ENCODE measurements at regions not wholly inside any gene's neighbourhood (a gene's known extent, or its start where the extent isn't known, plus 50 kb on each side); places are given as distances from the start of the nearest gene placed in this dataset.

DNA sequence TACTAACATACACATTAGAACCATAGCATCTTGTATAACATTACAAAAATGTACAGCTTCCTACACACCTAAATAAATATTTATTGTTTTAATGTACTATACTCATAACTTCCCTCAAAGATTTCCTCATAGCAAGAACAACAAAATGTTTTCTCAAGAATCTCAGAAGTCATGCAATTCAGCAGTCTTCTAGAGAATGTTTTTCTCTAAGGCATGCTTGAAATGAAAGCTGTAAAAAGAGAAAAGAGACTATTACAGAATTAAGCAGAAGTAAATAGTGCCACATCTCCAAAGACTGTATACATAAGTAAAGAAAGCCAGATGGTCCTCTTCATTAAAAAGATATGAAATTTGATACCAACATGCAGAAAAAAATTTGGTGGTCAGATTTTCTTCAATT, 672.2 kb downstream of the EPM2A start:
- no peaks in the 10 kb centered on the region for H3K36me3 ChIP-seq (ENCODE audit: control insufficient read depth, insufficient read depth, low read length)
- no peak overlapping the region for H3K4me2 ChIP-seq (ENCODE audit: low read length)
- no peak overlapping the region for H3K56ac ChIP-seq (ENCODE audit: low read length)
- no peaks in the 10 kb centered on the region for H3K4me1 ChIP-seq (ENCODE audit: control insufficient read depth, low read depth, low read length)
- no peak overlapping the region for H3K23ac ChIP-seq (ENCODE audit: low read length)
- H3K4ac ChIP-seq (ENCODE audit: low read depth, low read length) = no peak overlapping the region
- H4K5ac ChIP-seq (ENCODE audit: low read length) = no peak overlapping the region
- no peak overlapping the region for H3K4me3 ChIP-seq (ENCODE audit: low read length)
- no peaks in the 10 kb centered on the region for H3K79me2 ChIP-seq (ENCODE audit: control insufficient read depth, insufficient read depth, low read length)
- H3K9ac ChIP-seq (ENCODE audit: low read length) = no peak overlapping the region
- no peak overlapping the region for H3K18ac ChIP-seq (ENCODE audit: low read length)
- DNase-seq = no peak
- no peak overlapping the region for H4K8ac ChIP-seq (ENCODE audit: low read depth, low read length)
- no peaks in the 10 kb centered on the region for H3K27me3 ChIP-seq (ENCODE audit: insufficient read depth, low read length, poor library complexity)
- no peak overlapping the region for H2BK15ac ChIP-seq (replicated peaks; ENCODE audit: low read depth)
- no peak overlapping the region for H3K27ac ChIP-seq (ENCODE audit: low read depth, low read length)
- H2BK5ac ChIP-seq (ENCODE audit: low read length) = no peak overlapping the region
- no peak overlapping the region for H2BK120ac ChIP-seq (ENCODE audit: low read depth, low read length)
- no peaks in the 10 kb centered on the region for H3K79me1 ChIP-seq (ENCODE audit: low read length)
- H2AK5ac ChIP-seq (ENCODE audit: low read length) = no peak overlapping the region

DNA sequence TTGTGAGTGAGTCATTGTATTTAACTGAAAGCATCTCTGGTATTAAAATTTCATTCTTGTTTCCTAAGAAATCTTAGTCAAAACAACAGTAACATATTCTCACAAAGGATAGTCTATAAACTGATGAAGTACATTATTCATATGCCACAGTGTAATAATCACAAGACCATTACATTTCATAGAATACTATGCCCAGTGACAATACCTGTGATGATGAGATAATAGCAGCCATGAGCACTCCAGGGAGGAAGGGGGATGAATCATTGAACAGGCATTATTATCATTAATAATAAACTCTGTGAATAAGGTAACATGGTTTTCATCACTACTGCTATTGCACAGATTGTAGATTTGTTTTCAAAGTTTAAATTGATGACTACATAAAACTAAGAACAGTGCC, 667.9 kb downstream of the EPM2A start:
- Histone ChIP-seq H2BK5ac (ENCODE audit: low read length) (no peak overlapping the region), H3K27ac (ENCODE audit: low read depth, low read length) (no peak overlapping the region), H3K9ac (ENCODE audit: low read length) (no peak overlapping the region), H3K79me2 (ENCODE audit: control insufficient read depth, insufficient read depth, low read length) (no peaks in the 10 kb centered on the region), H3K4me1 (ENCODE audit: control insufficient read depth, low read depth, low read length) (no peaks in the 10 kb centered on the region), H2AK5ac (ENCODE audit: low read length) (no peak overlapping the region), H3K36me3 (ENCODE audit: control insufficient read depth, insufficient read depth, low read length) (no peaks in the 10 kb centered on the region), H4K8ac (ENCODE audit: low read depth, low read length) (no peak overlapping the region), H2BK15ac (replicated peaks; ENCODE audit: low read depth) (no peak overlapping the region), H3K4me2 (ENCODE audit: low read length) (no peak overlapping the region), H2BK120ac (ENCODE audit: low read depth, low read length) (no peak overlapping the region), H3K27me3 (ENCODE audit: insufficient read depth, low read length, poor library complexity) (no peaks in the 10 kb centered on the region), H3K79me1 (ENCODE audit: low read length) (no peaks in the 10 kb centered on the region), H3K23ac (ENCODE audit: low read length) (no peak overlapping the region), H3K4ac (ENCODE audit: low read depth, low read length) (no peak overlapping the region), H3K18ac (ENCODE audit: low read length) (no peak overlapping the region), H3K56ac (ENCODE audit: low read length) (no peak overlapping the region), H4K5ac (ENCODE audit: low read length) (no peak overlapping the region), H3K4me3 (ENCODE audit: low read length) (no peak overlapping the region)
- DNase-seq = no peak

DNA sequence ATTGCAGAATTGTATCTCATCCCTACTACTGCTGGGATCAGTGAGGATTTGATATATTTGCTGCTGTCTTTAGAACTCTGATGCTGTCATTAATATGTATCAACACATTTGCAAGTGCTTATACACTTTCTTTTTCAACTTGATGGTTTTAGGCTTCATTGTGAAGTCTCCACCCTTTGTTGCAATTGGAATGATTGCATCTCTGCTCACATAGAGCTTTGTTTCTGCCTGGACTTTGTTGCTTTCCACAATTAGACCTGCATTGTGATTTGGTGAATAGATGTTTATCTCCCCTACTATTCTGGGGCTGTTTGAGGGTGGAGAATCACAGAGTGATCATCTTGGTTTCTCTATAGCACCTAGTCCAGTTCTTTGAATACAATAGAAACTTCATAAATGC, 666.7 kb downstream of the EPM2A start:
- H3K79me1 ChIP-seq (ENCODE audit: low read length) = no peaks in the 10 kb centered on the region
- H3K9ac ChIP-seq (ENCODE audit: low read length) = no peak overlapping the region
- no peak overlapping the region for H3K4me2 ChIP-seq (ENCODE audit: low read length)
- no peak overlapping the region for H2BK5ac ChIP-seq (ENCODE audit: low read length)
- no peak overlapping the region for H4K8ac ChIP-seq (ENCODE audit: low read depth, low read length)
- H3K4me1 ChIP-seq (ENCODE audit: control insufficient read depth, low read depth, low read length) = no peaks in the 10 kb centered on the region
- DNase-seq = no peak
- H3K4ac ChIP-seq (ENCODE audit: low read depth, low read length) = no peak overlapping the region
- no peak overlapping the region for H3K23ac ChIP-seq (ENCODE audit: low read length)
- H3K18ac ChIP-seq (ENCODE audit: low read length) = no peak overlapping the region
- H3K4me3 ChIP-seq (ENCODE audit: low read length) = no peak overlapping the region
- H3K27ac ChIP-seq (ENCODE audit: low read depth, low read length) = no peak overlapping the region
- H2AK5ac ChIP-seq (ENCODE audit: low read length) = no peak overlapping the region
- H4K5ac ChIP-seq (ENCODE audit: low read length) = no peak overlapping the region
- no peak overlapping the region for H2BK15ac ChIP-seq (replicated peaks; ENCODE audit: low read depth)
- no peak overlapping the region for H2BK120ac ChIP-seq (ENCODE audit: low read depth, low read length)
- H3K56ac ChIP-seq (ENCODE audit: low read length) = no peak overlapping the region
- H3K36me3 ChIP-seq (ENCODE audit: control insufficient read depth, insufficient read depth, low read length) = no peaks in the 10 kb centered on the region
- H3K27me3 ChIP-seq (ENCODE audit: insufficient read depth, low read length, poor library complexity) = no peaks in the 10 kb centered on the region
- no peaks in the 10 kb centered on the region for H3K79me2 ChIP-seq (ENCODE audit: control insufficient read depth, insufficient read depth, low read length)

DNA sequence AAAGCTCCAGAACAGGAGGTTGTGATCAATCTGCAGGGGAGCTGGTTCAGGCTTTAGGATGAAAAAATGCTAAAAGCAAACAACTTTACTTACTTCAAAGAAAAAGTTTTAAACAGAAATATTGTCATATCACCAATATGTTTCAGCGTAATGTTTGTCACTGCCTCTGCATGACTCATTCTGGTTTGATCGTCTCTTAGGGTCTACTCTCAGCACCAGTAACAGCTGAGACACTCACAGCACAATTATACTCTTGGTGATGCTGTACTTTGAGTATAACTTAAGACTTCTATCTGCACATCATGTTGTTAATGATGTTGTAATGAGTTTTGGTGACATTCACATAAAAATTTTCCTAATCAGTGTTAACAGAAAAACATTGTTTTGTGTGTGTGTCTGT, 665.4 kb downstream of the EPM2A start:
- Histone ChIP-seq H3K27me3 (ENCODE audit: insufficient read depth, low read length, poor library complexity) (no peaks in the 10 kb centered on the region), H2BK15ac (replicated peaks; ENCODE audit: low read depth) (no peak overlapping the region), H2BK120ac (ENCODE audit: low read depth, low read length) (no peak overlapping the region), H4K5ac (ENCODE audit: low read length) (no peak overlapping the region), H2AK5ac (ENCODE audit: low read length) (no peak overlapping the region), H4K8ac (ENCODE audit: low read depth, low read length) (no peak overlapping the region), H3K4me2 (ENCODE audit: low read length) (no peak overlapping the region), H3K79me2 (ENCODE audit: control insufficient read depth, insufficient read depth, low read length) (no peaks in the 10 kb centered on the region), H3K18ac (ENCODE audit: low read length) (no peak overlapping the region), H3K4me3 (ENCODE audit: low read length) (no peak overlapping the region), H3K9ac (ENCODE audit: low read length) (no peak overlapping the region), H3K56ac (ENCODE audit: low read length) (no peak overlapping the region), H3K23ac (ENCODE audit: low read length) (no peak overlapping the region), H3K27ac (ENCODE audit: low read depth, low read length) (no peak overlapping the region), H3K4me1 (ENCODE audit: control insufficient read depth, low read depth, low read length) (no peaks in the 10 kb centered on the region), H3K79me1 (ENCODE audit: low read length) (no peaks in the 10 kb centered on the region), H3K4ac (ENCODE audit: low read depth, low read length) (no peak overlapping the region), H2BK5ac (ENCODE audit: low read length) (no peak overlapping the region), H3K36me3 (ENCODE audit: control insufficient read depth, insufficient read depth, low read length) (no peaks in the 10 kb centered on the region)
- no CpG with 5 or more reads among the region's 2 CpGs for WGBS (ENCODE audit: extremely low coverage, insufficient coverage, low lambda C conversion rate)
- DNase-seq = no peak

DNA sequence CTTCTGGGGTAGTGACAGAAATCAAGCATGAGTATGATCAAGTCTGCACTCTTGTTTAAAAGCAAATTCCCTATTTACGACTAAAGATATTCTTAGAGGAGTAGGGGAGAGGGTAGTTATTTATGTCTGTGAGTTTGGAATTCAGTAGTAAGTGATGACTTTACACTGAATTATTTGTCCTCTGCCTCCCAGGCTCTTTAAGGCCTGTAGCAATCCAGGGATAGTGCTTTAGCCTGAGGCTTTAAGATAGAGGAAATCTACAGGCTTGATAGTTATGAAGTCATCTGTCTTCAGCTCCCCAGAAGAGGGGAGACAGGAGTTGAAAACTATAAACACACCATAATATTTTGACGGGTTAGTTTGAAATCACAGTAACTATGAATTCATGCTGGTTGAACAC, 664.5 kb downstream of the EPM2A start:
- Histone ChIP-seq H2AK5ac (ENCODE audit: low read length) (no peak overlapping the region), H3K79me2 (ENCODE audit: control insufficient read depth, insufficient read depth, low read length) (no peaks in the 10 kb centered on the region), H3K36me3 (ENCODE audit: control insufficient read depth, insufficient read depth, low read length) (no peaks in the 10 kb centered on the region), H3K18ac (ENCODE audit: low read length) (no peak overlapping the region), H4K8ac (ENCODE audit: low read depth, low read length) (no peak overlapping the region), H3K27me3 (ENCODE audit: insufficient read depth, low read length, poor library complexity) (no peaks in the 10 kb centered on the region), H3K79me1 (ENCODE audit: low read length) (no peaks in the 10 kb centered on the region), H3K4me1 (ENCODE audit: control insufficient read depth, low read depth, low read length) (no peaks in the 10 kb centered on the region), H3K23ac (ENCODE audit: low read length) (no peak overlapping the region), H3K4me2 (ENCODE audit: low read length) (no peak overlapping the region), H3K9ac (ENCODE audit: low read length) (no peak overlapping the region), H2BK5ac (ENCODE audit: low read length) (no peak overlapping the region), H4K5ac (ENCODE audit: low read length) (no peak overlapping the region), H3K4ac (ENCODE audit: low read depth, low read length) (no peak overlapping the region), H3K56ac (ENCODE audit: low read length) (no peak overlapping the region), H2BK120ac (ENCODE audit: low read depth, low read length) (no peak overlapping the region), H3K4me3 (ENCODE audit: low read length) (no peak overlapping the region), H2BK15ac (replicated peaks; ENCODE audit: low read depth) (no peak overlapping the region), H3K27ac (ENCODE audit: low read depth, low read length) (no peak overlapping the region)
- no CpG with 5 or more reads among the region's 2 CpGs for WGBS (ENCODE audit: extremely low coverage, insufficient coverage, low lambda C conversion rate)
- no peak for DNase-seq

DNA sequence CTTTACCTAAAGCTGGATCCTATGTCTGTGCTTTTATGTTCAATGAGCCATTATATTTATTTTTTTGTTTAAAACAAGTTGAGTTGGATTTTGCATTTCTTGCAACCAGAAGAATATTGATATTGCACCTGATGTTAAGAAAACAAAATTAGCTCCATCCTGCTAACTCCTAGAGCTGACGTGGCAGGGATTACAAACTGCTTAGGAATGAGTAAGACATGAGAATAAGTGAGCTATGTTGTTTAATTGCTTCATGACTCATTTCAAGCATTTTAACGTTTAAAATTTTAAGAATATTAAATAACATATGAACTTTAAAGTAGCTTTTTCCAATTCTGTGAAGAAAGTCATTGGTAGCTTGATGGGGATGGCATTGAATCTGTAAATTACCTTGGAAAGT, 663.5 kb downstream of the EPM2A start:
- DNase-seq = no peak
- Histone ChIP-seq H3K27ac (ENCODE audit: low read depth, low read length) (no peak overlapping the region), H3K56ac (ENCODE audit: low read length) (no peak overlapping the region)

More for the DNA sequence above, 663.5 kb downstream of the EPM2A start:
- Histone ChIP-seq H3K4me3 (ENCODE audit: low read length) (no peak overlapping the region), H3K4me1 (ENCODE audit: control insufficient read depth, low read depth, low read length) (no peaks in the 10 kb centered on the region), H3K9ac (ENCODE audit: low read length) (no peak overlapping the region), H2BK120ac (ENCODE audit: low read depth, low read length) (no peak overlapping the region), H3K79me2 (ENCODE audit: control insufficient read depth, insufficient read depth, low read length) (no peaks in the 10 kb centered on the region), H3K23ac (ENCODE audit: low read length) (no peak overlapping the region), H3K36me3 (ENCODE audit: control insufficient read depth, insufficient read depth, low read length) (no peaks in the 10 kb centered on the region), H2AK5ac (ENCODE audit: low read length) (no peak overlapping the region), H2BK15ac (replicated peaks; ENCODE audit: low read depth) (no peak overlapping the region), H3K18ac (ENCODE audit: low read length) (no peak overlapping the region), H4K8ac (ENCODE audit: low read depth, low read length) (no peak overlapping the region), H3K4me2 (ENCODE audit: low read length) (no peak overlapping the region), H4K5ac (ENCODE audit: low read length) (no peak overlapping the region), H2BK5ac (ENCODE audit: low read length) (no peak overlapping the region), H3K27me3 (ENCODE audit: insufficient read depth, low read length, poor library complexity) (no peaks in the 10 kb centered on the region), H3K79me1 (ENCODE audit: low read length) (no peaks in the 10 kb centered on the region), H3K4ac (ENCODE audit: low read depth, low read length) (no peak overlapping the region)
- no CpG with 5 or more reads among the region's 2 CpGs for WGBS (ENCODE audit: extremely low coverage, insufficient coverage, low lambda C conversion rate)
